HEK293T (cell line): ENCODE measurements at regions not wholly inside any gene's neighbourhood (a gene's known extent, or its start where the extent isn't known, plus 50 kb on each side); places are given as distances from the start of the nearest gene placed in this dataset.

Experiments
- HDGF ChIP-seq: fragments of 450-650 bp; IDR thresholded peaks from 2 replicates; pipeline ENCODE4 v1.6.1; 2017; ENCODE audit warnings: antibody characterized with exemption, borderline replicate concordance
- L3MBTL2 ChIP-seq: fragments of 450-650 bp; conservative IDR thresholded peaks from 2 replicates; pipeline ENCODE4 v1.6.1; 2016; ENCODE audit warnings: mild to moderate bottlenecking
- TARDBP ChIP-seq: fragments of 450-650 bp; IDR thresholded peaks from 2 replicates; pipeline ENCODE4 v1.6.1; 2016

- TF ChIP-seq TARDBP (no peak), L3MBTL2 (no peak), HDGF (no peak)
Observed at GRCh38 chr14:65228956-65229747, 126.8 kb upstream of the MAX start.
